NCI-H526 treated with DMSO at 0.1 percent for 48 hours (cell line): ENCODE measurements at regions not wholly inside any gene's neighbourhood (a gene's known extent, or its start where the extent isn't known, plus 50 kb on each side); places are given as distances from the start of the nearest gene placed in this dataset.

Experiments
- DNase-seq: peaks from one replicate; lab custom pipeline; 2025; lab: John Stamatoyannopoulos, UW

DNA sequence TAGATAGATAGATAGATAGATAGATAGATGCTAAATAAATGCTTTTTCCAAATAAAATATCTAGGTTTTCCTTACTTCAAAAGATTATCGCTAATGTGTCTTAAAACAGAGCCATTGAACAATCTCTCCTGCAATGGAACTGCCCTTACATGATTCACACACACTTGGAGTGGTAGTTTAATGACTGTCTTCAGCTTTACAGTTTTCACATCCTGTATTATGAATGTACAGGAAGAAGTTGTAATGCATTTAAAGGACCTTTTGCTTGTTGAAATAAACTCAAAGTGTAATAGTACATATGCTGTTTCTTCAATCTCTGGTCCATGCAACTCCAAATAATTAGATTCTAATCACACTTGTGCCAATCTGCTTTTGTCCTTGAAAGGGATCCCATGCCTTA is 797.6 kb upstream of the CDH2 start:
- DNase-seq, result no peak

DNA sequence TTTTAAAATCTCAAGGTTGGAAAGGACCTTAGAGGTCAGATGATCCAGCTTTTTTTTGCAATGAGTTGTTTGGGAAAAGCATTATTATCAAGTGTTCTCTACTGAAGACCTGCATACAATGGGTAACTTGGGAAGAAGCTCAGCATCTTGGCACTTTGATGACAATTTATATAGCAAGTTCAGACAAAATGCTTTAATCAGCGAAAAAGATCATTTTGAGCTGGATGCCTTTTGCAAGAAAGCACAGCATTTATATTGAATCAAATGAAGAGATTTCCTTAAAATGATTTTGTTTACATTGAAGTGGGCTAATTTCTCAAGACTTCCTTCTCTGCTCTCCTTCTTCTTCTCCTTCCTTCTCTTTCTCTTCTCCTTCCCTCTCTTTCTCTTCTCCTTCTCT is 796.4 kb upstream of the CDH2 start:
- DNase-seq, result no peak

DNA sequence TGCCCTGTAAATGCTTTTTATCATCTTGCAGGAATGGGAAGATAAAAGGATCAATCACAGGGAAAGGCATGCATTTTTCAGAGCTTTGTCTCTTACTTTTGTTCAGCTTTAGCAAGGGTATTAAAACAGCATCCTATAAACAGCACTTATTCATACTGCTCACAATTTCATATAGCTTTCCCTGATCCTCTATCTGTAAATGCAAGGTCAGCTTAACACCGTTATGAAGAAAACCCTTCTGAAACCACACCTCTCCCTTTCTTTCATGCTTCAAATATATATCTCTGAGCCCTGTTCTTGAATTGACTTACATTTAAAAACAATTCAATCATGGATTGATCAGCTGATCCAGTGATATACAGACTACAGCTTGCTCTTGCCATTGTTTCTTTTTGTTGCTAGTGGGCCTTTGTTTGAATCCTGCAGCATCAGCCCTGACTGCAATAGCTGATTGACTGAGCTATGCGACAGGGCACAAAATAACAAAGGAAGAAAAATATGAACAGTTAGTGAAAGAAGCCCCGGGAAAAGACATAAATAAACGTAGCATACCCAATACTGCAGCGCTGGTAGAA is 795.5 kb upstream of the CDH2 start:
- no peak for DNase-seq

DNA sequence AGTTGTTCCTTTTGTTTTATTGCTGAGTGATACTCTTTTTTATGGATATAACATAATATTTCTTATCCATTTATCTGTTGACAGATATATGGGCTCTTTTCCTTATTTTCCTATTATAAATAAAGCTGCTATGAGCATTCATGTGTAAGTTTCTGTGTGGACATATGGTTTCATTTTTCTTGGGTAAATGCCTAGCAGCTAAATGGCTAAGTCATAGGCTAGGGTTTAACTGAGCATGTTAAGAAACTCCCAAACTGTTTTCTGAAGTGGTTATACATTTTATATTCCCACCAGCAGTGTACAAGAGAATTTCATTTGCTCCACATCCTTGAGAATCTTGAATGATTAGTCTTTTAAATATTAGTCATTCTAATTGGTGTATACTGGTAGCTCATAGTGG is 786.6 kb upstream of the CDH2 start:
- no peak for DNase-seq

DNA sequence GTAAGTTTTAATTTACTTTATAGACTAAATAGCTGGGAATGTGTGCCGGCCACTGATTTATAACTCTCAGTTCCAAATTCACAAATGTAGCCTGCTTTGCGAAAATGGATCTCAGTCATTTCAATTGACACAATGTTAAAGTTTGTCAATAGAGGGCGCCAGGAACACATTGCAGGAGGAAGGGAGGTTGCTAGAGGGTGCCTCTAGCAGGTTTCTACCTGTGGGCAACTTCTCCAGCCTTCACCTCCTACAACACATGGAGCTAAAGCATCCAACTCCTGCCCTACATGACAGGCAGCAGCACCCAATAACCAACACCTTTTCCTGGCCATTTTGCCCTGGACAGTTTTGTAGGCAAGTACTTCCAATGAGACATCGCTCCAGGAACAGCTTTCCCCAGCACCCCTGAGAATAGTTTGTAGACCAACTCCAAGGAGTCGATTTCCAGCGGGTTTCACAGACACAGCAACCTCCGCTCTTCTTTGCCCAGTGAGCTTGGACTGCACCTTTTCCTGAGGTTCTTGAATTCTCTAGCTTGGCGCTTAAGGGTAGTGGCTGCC is 784.8 kb upstream of the CDH2 start:
- peak; percentile 32 for DNase-seq

DNA sequence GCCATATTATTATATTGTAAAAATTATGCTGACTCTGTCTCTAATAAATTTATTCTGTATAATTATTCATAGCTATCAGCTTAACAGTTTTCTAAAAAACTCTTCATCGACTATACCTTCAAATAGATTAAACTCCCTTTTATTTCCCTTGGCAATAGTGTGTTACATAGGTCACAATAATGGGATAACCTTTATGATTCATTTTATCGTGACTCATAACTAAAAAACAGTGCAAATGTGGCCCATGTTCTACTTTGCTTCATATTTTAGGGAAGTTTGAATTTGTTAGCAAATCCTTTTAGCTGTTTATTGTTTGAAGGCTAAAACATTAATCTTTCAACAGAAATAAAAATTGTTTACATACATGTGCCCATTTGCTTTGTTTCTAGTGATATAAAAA is 783.2 kb upstream of the CDH2 start:
- no peak for DNase-seq

DNA sequence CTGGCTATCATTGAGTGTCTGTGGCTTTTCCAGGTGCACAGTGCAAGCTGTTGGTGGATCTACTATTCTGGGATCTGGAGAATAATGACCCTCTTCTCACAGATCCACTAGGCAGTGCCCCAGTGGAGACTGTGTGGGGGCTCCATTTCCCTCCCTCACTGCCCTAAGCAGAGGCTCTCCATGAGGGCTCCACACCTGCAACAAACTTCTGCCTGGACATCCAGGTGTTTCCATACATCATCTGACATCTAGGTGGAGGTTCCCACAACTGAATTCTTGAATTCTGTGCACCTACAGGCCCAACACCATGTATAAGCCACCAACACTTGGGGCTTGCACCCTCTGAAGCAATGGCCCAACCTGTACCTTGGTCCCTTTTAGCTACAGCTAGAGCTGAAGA is 775.4 kb upstream of the CDH2 start:
- DNase-seq, result no peak

DNA sequence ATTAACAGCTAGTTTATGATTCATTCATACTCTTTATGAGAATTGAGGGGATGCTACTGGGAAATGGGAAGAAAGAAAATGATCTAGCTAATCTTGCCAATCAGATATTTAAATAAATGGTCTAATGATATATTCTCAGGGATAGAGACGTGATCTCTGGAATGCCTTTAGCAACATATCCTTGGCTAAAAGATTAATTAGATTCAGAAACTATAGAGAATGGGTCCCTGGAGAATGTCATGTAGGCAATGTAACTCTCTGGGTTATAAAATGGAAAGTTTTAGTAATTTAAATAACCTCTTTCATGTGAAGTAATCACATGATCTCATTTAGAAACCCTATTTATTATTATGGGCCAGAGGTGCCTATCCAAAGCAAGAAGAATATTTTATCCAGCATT is 771.0 kb upstream of the CDH2 start:
- no peak for DNase-seq

DNA sequence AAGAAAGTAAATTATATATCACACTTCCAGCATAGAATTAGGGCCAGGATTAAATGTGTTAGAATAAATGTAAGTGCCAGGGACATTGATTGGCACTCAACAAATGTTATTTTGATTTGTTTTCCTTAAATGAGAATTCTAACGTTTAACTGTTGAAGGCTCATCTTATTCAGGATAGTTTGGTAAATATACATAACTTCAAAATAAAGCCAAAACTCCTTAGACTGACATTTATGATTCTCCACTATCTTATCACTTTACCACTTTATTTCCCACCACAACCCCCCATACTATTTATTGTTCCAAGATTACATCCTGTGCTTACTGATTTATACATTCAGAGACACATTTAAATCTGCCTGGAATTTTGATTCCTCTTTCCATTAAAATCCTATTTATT is 769.5 kb upstream of the CDH2 start:
- DNase-seq, result no peak

DNA sequence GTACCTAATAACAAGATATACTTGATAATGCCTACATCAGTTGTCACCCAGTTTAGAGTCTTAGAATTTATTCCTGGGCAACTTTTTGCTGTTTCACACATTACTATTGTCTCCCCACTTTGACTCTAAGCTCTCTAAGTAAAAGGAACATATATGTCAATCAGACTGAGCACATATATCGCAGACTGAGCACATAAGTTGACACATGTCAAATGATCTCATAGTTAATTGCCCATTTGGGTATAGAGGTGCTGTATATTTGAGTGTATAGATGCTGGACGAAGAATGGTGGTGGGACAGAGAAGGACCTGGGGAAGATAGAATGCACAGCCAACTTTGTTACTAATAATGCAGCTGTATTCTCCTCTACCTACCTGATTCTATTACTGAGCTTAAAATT is 746.0 kb upstream of the CDH2 start:
- no peak for DNase-seq

DNA sequence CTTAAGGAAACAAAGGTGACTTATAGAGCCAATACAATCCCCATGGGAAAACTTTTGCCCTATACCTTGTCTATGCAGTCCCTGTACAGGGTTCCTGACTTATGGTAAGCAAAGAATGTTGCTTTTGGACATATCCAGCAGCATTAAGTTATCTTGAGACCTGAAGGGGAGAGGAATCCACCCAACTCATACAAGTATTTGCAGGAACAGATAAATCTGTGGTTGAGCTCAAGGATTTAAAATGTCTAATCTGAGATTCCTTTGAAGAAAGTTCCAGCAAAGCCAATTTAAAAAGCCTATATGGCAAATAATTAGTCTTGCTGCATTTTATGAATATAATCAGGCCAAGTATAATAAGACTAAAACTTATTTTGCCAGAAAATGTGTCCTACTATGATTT is 739.5 kb upstream of the CDH2 start:
- no peak for DNase-seq

DNA sequence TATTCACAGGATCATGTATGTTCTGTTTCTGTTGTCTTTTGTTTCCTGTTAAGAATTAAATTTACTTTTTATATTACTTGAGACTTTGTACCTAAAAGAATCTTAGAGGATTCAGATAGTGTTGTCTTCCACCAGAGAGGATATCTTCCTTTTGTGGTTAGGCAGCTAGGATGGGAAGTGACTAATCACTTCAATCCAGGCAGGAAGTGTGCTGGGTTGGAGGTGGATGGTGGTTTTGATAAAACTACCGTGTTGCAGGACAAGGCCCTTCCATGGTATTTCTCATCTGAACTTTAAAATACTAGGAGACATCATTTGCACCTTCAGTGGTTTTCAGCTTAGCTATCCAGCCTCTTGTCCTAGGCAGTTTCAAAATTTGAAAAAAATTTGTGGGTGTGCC is 728.6 kb upstream of the CDH2 start:
- no peak for DNase-seq

DNA sequence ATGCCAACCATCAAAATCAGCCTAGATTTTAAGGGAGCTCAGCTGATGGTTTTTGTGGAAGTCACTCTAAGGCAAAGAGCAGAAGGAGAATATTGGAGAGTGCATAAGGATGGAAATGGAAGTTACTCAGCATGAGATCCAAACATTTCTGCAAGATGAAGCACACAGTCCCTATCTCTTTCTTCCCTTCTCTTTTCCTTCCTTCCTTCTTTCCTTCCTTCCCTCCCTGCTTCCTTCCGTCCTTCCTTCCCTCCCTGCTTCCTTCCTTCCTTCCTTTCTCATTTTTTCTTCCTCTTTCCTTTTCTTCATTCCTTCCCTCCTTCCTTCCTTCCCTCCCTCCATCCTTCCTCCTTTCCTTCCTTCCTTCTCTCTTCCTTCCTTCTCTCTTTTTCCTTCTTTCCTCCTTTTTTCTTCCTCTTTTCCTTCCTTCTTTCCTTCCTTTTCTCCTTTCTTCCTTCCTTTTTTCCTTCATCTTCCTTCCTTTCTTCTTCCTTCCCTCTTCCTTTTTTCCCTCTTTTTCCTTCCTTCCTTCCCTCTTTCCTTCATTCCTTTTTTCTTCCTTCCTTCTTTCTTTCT is 727.9 kb upstream of the CDH2 start:
- DNase-seq, result no peak

DNA sequence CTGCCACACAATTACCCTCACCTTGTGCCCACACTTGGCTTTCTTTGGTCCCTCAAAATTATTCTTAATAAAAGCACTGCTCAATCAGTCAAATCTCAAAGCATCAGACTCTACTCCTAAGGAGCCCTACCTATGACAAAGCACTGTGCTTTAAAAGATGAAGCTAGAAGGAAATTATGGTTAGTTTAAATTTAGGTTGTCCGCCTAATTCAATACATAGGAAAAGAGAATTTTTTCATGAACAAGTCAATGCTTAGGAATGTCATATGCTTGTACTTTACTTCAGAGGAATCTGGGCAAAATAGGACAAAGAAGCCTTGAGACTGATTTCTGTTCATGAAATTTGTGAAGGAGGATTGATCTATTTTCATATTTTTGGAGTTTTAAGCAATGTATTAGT is 726.4 kb upstream of the CDH2 start:
- DNase-seq, result no peak

DNA sequence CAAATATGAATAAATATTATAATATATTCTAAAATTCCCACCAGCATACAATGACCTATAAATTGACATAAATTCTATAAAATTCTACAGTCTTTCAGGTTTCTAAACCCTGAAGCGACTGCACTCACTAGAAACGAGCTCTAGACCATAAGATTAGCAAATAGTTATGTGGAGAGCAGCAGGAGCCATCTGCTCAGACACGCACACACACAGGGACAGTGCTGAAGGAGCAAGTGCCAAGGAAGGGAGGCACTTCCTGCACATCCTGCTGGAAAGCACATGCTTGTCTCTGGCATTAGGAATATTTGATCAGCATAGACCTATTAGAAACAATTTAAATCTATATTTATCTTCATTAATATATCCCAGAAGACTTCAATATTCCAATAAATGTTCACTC is 713.9 kb upstream of the CDH2 start:
- DNase-seq, result no peak

DNA sequence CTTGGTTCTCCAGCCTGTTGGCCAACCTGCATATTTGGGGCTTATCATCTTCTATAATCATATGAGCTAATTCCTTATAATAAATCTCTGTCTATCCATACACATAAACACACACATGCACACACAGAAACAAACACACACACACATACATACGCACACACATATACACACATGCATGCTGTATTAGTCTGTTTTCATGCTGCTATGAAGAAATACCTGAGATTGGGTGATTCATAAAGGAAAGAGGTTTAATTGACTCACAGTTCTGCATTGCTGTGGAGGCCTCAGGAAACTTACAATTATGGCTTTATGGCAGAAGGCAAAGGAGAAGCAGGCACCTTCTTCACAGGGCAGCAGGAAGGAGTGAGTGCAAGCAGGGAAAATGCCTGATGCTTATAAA is 707.4 kb upstream of the CDH2 start:
- no peak for DNase-seq

DNA sequence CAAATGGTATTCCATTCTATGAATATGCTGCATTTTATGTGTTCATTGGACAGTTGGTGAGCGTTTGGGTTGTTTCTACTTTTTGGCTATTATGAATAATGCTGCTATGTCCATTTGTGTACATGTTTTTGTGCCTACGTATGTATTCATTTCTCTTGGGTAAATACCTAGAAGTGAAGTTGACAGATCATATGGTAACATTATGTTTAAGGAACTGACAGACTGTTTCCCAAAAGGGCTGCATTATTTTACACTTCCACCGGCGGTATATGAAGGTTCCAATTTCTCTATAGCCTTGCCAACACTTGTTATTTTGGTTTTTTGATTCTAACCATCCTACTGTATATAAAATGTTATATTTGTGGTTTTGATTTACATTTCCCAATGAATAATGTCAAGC is 703.9 kb upstream of the CDH2 start:
- no peak for DNase-seq

DNA sequence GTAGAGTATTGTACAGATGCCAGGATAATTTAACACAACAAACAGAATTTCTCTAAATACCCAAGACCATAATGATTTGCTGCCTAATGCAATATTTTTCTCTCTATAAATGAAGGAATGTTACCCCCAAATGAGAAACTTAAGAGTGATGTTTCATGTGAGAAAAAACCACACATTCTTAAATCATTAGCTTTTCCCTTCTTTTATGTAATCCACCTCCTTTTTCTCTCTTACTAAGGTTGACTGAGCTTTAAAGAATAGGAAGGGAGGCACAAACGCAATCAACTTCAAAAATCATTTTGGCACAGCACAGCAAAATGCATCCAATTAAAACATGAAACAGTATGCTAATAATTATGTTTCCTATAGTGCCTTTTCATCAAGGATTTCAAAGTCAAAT is 698.1 kb upstream of the CDH2 start:
- no peak for DNase-seq

DNA sequence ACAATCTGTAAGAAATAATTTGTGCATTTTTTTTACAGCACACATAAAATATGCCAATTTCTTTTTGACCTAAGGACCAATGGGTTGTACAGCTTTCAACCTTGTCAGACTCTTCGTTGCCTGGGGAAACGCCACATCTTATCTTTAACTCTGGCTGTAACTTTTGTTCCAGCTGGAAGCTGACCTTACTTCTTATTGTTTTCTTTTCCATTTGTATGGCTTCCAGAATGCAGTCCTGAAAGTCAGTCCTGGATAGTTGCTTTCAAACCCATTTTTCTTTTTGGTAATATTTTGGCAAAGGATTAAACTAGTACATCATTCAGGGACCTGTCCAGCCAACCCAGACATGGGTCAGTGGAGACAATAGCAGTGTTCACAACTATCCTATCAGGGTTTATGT is 686.5 kb upstream of the CDH2 start:
- DNase-seq, result no peak

DNA sequence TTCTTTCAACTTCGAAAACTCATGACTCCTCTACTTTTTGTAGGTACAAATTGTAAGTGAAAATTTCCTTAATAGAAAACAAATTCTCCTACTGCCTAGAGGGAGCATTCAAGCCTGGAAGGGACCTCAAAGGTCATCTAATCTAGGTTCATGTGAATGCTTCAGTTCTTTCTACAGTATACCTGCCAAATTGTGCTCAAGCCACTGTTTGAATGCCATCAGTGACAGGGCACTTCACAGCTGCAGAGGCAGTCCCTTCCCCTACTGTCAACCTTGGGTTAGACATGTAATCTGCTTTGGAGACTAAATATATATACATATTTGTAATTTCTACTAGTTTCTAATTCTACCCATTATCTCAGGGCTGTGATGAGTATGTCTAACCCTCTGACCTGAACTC is 681.3 kb upstream of the CDH2 start:
- DNase-seq, result no peak

DNA sequence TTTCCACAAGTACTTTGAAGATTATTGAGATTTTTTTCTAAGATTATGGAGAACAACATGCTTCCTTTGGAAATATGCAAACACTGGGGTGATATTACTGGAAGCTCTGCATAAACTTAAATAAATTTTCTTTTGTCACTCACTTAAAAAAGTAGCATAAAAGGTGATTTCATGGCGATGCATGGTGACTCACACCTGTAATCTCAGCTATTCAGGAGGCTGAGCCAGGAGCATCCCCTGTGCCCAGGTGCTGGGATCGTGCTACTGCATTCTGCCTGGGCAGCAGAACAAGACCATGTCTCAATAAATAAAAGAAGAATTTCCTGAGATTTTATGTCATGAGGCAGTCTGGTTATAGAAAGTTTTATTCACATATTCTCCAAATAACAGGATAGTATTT is 679.1 kb upstream of the CDH2 start:
- DNase-seq, result no peak

DNA sequence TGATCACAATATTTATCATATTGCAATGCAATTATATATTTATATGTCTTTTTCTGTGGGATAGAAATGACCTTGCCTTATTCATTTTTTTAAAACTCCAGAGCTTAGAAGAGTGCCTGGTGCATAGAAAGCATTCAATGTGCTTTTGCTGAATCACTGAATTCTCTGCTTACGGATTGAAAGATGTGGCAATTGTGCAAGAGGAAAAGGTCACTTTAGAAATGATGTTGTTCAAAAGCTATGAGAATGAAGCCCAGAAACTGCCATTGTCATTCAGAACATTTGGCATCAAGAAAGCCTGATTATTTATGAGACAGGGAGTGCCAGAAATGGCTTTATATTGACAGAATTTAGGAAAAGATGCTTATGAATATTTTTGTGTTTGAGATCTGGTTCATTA is 678.6 kb upstream of the CDH2 start:
- no peak for DNase-seq

DNA sequence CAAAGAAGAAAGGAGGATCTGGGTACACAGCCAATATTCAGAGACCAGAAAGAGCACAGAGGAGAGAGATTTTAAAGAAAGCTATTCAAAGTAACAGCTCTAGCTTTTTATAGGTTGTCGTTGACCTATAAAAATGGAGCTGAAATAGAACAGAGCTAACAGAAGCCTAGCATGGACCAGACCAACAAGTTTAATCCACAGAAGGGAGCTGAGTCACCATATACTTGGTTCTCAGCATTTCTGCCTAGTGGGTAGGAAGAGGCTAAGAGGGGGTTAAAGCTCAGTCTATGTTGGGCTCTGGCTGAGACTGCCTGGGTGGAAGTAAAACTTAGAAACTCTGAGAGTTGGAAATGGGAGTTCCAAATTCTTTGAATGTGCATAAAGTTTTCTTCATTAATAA is 678.0 kb upstream of the CDH2 start:
- no peak for DNase-seq

DNA sequence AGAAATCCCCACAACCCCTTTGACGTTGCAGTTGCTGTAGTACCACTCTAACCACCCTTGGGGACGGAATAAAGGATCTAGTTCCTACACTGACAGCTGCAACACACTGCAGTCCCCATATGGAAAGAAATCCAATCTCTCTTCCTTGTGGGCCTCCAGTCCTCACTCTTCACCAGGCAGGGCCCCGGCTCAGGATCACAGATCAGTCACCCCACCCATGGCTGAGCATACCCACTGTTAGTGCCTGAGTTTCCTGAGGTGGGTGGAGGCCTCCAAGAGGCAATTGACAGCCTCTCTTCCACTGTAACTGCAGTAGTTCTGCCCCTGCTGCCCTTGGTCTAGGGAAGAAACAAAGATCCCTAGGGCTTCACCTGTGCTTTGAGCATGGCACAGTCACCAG is 670.0 kb upstream of the CDH2 start:
- no peak for DNase-seq
